ENCODE measurements at regions not wholly inside any gene's neighbourhood (a gene's known extent, or its start where the extent isn't known, plus 50 kb on each side); places are given as distances from the start of the nearest gene placed in this dataset.
"Not testable (repeated sequence)": the region's sequence is repeated elsewhere in the genome, so short reads cannot be mapped to it uniquely, and the experiment has no call there.

DNA sequence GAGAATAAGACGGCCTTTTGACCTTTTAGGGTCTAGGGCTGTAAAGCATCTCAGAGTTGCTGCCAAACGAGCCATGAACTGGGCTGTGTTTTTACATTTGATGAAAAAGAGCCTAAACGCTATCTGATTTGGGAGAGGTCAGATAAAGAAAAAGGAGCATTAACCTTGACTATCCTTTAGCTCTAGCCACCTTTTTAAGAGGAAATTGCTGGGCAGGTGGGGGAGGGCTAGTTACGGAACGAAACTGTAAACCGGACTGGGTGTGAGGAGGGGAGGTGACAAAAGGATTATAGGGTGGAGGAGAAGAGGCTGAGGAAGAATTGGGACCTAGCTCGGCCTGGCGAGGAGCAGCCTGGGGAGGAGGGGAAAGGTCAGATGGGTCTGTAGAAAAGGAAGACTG lies 68.4 kb downstream of the RAP2B start:
- TF ChIP-seq, protein P1, sequence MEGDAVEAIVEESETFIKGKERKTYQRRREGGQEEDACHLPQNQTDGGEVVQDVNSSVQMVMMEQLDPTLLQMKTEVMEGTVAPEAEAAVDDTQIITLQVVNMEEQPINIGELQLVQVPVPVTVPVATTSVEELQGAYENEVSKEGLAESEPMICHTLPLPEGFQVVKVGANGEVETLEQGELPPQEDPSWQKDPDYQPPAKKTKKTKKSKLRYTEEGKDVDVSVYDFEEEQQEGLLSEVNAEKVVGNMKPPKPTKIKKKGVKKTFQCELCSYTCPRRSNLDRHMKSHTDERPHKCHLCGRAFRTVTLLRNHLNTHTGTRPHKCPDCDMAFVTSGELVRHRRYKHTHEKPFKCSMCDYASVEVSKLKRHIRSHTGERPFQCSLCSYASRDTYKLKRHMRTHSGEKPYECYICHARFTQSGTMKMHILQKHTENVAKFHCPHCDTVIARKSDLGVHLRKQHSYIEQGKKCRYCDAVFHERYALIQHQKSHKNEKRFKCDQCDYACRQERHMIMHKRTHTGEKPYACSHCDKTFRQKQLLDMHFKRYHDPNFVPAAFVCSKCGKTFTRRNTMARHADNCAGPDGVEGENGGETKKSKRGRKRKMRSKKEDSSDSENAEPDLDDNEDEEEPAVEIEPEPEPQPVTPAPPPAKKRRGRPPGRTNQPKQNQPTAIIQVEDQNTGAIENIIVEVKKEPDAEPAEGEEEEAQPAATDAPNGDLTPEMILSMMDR (IDR thresholded peaks at IDR 0.05 in 8 of 11, conservative IDR thresholded peaks at IDR 0.05 in 3 of 11), result not testable (repeated sequence)
- not testable (repeated sequence) for TF ChIP-seq POLR2A, POLR2AphosphoS5 (IDR thresholded peaks at IDR 0.05)

Data from spleen (tissue), 7 donors.